ENCODE measurements at regions not wholly inside any gene's neighbourhood (a gene's known extent, or its start where the extent isn't known, plus 50 kb on each side); places are given as distances from the start of the nearest gene placed in this dataset.
A peak's percentile ranks its signal among the peaks of the same experiment; 100 is the strongest.

DNA sequence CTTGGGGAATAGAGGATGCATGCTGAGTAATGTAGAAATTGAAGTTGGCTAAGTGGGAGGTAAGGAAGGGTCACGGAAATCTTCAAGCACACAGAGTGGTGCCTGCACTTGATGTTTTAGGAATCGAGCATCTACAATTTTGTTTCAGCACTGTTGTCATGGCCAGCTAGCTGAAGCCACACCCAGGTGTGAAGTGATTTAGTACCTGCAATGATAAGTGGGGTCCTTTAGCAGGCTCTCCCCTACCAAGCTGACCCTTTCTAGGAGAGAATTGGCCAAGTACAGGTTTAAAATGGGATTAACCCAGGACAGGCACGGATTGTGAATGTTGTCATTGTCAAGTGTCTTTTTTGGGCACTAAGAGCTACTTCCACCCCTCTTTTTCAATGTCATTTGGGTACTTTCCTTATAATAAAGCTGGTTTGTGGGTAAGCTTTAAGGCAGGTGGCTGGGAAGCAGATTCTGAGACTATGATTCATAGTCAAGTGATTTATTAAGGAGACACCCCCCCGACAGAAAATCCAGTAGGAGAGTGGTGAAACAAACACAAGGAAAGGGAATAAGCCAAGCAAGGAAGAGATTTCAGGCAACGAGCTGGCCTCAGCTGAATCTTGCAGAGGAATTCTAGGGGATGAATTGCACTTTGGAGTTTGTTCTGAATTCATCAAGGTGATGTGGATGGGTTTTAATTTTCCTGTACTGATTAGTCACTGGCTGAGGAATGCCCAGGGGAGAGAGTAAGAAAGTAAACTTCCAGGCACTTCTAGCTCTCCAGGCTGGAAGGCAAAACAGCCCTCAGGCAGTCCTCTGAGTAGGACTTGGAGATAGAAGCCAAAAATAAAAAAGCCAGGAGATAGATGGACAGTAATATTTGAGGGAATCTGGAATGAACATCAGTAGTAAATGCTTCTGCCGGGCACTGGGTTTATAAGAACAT is 1128.4 kb downstream of the SORCS3 start:
- DNase-seq (no peak), ATAC-seq (peak; percentile 64)
- intact Hi-C loops (cut with DNase I) = no loop called here
- H3K27ac ChIP-seq = no peak overlapping the region
- no peak overlapping the region for H3K4me3 ChIP-seq
- TF ChIP-seq, protein P1, sequence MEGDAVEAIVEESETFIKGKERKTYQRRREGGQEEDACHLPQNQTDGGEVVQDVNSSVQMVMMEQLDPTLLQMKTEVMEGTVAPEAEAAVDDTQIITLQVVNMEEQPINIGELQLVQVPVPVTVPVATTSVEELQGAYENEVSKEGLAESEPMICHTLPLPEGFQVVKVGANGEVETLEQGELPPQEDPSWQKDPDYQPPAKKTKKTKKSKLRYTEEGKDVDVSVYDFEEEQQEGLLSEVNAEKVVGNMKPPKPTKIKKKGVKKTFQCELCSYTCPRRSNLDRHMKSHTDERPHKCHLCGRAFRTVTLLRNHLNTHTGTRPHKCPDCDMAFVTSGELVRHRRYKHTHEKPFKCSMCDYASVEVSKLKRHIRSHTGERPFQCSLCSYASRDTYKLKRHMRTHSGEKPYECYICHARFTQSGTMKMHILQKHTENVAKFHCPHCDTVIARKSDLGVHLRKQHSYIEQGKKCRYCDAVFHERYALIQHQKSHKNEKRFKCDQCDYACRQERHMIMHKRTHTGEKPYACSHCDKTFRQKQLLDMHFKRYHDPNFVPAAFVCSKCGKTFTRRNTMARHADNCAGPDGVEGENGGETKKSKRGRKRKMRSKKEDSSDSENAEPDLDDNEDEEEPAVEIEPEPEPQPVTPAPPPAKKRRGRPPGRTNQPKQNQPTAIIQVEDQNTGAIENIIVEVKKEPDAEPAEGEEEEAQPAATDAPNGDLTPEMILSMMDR (IDR thresholded peaks at IDR 0.05) = no peak
- H3K9me3 ChIP-seq = no peaks in the 10 kb centered on the region
- H3K27me3 ChIP-seq = no peaks in the 10 kb centered on the region
- H3K4me1 ChIP-seq = no peaks in the 10 kb centered on the region
- no peaks in the 10 kb centered on the region for H3K36me3 ChIP-seq

DNA sequence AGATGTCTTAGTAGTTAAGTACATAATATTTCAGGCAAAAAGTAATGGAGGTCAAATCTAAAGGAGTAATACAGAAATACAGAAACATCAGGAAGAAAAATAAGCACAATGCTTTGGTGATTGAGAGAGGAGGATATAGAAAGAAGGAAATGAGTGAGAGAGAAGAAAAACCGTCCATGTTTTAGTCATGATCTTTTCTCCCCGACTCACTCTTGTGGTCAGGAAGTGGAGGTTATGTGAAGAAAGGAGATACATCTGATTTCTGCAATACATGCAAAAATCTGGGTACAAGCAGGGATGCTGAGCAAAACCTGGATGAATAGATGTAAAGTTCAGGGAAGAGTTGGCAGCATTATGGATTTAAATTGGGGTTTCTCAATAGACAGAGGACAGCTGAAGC is 1122.5 kb downstream of the SORCS3 start:
- DNase-seq (no peak), ATAC-seq (no peak)
- Histone ChIP-seq H3K4me1 (no peaks in the 10 kb centered on the region), H3K36me3 (no peaks in the 10 kb centered on the region), H3K9me3 (no peaks in the 10 kb centered on the region), H3K27ac (no peak overlapping the region), H3K4me3 (no peak overlapping the region), H3K27me3 (no peaks in the 10 kb centered on the region)
- TF ChIP-seq, protein P1 (IDR thresholded peaks at IDR 0.05) = no peak
- intact Hi-C loops (cut with DNase I) = no loop called here

DNA sequence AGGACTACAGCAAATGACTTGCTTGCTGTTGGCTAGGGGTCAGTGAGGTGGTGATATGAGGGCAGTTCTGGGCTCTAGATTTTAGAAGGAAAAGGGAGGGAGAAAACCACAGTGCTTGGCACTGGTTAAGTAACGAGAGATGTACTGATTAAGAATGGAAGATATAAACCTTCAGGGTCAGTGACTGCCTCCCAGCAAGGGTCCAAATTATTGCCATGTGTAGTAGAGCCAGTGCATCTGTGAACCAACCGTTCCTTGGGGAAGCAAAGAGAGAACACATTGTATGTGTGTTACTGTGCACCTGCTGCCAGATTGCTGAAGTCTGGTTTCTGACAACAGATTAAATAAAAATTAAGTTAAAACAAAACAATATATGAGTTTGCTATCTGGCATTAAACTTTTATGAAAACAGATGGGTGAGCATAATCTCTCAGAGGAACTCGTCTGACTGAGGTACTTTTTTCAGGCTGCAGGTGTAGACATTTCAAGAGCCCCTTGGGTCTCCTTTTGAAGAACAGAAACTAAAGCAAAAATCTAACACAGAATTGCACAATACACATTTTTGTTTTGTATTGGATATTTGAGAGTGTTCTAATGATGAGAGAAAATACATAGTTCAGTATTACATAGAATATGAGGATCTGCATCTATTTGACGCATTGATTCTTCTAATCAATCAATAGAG is 1120.6 kb downstream of the SORCS3 start:
- Histone ChIP-seq H3K9me3 (no peaks in the 10 kb centered on the region), H3K27ac (no peak overlapping the region), H3K4me3 (no peak overlapping the region), H3K36me3 (no peaks in the 10 kb centered on the region), H3K27me3 (no peaks in the 10 kb centered on the region), H3K4me1 (no peaks in the 10 kb centered on the region)
- intact Hi-C loops (cut with DNase I) = no loop called here
- no peak for ATAC-seq
- no peak for DNase-seq
- TF ChIP-seq, protein P1 (IDR thresholded peaks at IDR 0.05) = no peak

DNA sequence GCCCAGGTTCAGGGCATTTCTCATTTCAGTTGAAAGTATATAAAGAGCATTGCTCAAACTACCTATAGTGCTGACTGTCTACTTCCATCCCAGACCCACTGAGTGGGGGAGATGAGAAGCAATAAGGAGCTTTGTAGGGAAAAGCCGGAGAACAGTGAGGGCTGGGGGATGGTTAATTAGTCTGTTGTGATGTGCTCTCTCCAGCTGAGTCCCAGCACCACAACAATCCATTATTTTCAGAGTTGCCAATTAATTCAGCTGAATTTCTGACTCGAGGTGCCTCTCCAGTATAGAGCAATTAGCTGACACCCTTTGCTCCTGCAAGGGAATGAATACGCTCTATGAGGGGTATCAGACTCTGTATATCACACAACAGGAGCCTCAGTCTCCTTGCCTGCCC is 1118.6 kb downstream of the SORCS3 start:
- TF ChIP-seq, protein P1 (IDR thresholded peaks at IDR 0.05) = no peak
- no peak for ATAC-seq
- H3K4me1 ChIP-seq = no peaks in the 10 kb centered on the region

DNA sequence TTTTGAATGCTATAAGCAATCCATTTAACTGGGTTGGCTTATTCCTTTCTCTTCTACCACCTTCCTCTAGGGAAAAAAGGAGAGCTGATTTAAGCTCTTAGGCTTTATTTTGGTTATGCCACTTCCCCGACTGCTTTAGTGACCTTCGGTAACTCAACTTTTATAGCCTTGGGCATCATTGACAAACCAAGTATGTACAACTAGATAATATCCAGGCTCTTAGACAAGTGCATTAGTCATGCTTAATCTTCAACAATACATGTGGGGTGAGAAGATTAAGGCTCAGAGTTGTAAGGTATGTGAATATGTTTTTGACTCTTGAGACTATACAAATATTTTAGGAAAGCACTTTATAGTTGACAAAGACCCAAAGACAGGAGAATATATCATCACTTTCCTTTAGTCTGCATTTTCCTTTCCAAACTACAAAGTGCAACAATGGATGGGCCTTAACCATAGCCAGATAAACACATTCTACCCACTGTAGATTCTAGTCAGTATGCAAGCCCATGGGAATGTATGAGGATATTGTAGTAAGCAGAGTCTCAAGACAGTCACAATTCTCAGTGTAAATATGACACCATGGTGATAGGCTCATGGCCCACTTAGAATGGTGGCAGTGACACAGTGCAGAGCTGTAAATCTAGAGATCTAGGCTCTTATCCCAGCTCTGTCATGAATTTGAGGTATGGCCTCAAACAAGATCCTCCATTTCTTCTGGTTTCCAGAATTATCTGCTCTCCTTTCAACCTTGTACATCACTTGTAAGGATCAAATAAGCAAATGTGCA is 1117.3 kb downstream of the SORCS3 start:
- ATAC-seq (no peak), DNase-seq (no peak)
- Histone ChIP-seq H3K27ac (no peak overlapping the region), H3K27me3 (no peaks in the 10 kb centered on the region), H3K4me1 (no peaks in the 10 kb centered on the region), H3K36me3 (no peaks in the 10 kb centered on the region), H3K9me3 (no peaks in the 10 kb centered on the region), H3K4me3 (no peak overlapping the region)
- TF ChIP-seq, protein P1 (IDR thresholded peaks at IDR 0.05) = no peak
- intact Hi-C loops (cut with DNase I) = no loop called here

More for the DNA sequence above, 1118.6 kb downstream of the SORCS3 start:
- no peak overlapping the region for H3K27ac ChIP-seq
- no peaks in the 10 kb centered on the region for H3K36me3 ChIP-seq
- no peak for DNase-seq
- H3K27me3 ChIP-seq = no peaks in the 10 kb centered on the region
- no peaks in the 10 kb centered on the region for H3K9me3 ChIP-seq
- intact Hi-C loops (cut with DNase I) = no loop called here
- no peak overlapping the region for H3K4me3 ChIP-seq
